Fibroblast of peridontal ligament (primary cell): ENCODE measurements at regions not wholly inside any gene's neighbourhood (a gene's known extent, or its start where the extent isn't known, plus 50 kb on each side); places are given as distances from the start of the nearest gene placed in this dataset.

Source experiments
- DNase-seq: peaks from one replicate; pipeline ENCODE4 v3.0.0-alpha.2; 2010; ENCODE audit errors: extremely low read depth

DNA sequence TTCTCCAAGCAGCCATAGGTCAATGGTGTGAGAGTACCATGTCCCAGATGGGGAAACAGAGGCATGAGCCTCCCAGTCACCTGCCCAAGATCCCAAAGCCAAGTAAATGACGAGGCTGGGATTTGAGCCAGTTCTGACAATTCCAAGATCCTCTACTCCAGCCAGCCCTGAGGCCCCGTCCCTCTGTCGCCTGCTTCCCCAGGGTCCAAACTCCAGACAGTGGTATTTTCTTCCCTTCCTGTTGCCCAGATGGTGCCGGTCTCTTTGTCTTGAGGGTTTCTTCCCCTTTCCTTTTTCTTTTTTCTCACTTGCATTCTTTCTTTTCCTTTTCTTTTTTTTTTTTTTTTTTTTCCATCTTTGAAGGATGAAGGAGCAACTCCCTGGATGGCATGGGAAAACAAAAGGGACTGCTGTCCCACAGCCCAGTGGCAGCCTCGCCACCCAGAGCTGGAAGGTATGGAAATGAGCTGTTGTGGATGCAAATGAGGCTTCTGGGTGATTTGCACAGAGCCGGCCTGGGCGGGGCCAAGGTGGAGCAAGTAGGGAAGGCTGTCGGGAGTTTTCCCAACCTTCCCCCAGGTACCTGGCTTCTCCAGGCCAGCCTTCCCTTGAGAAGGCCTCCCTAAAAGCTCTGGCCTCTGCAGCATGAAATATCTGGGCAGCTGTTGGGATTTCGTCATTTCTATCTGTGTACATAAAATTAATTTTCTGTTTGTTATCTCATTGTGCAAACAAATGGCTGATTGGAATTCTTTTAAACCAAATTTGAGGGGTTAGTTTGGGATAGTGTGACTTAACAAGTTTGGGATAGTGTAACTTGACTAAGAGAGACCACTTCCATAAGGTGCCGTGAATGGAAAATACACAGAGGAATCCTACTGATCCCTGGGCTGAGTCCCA, 146.8 kb downstream of the MN1 start:
- DNase-seq, result no peak

DNA sequence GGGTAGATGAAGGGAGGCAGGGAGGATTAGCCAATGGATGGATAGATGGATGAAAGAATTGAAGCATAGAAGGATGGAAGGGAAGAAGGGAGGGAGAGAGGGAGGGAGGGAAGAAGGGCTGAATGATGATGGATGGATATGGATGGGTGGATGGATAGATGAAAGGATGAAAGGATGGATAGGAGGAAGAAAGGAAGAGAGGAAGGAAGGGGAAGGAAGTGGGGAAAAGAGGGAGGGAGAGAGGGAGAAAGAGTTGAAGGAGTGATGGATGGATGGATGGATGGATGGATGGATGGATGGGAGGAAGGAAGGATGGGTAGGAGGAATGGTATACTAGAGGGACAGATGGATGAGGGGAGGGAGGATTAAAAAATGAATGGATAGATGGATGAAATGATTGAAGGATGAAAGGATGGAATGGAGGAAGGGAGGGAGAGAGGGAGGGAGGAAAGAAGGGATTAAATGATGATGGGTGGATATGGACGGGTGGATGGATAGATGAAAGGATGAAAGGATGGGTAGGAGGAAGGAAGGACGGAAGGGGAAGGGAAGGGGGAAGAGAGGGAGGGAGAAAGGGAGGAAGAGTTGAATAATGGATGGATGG, 145.9 kb downstream of the MN1 start:
- DNase-seq, result no peak

DNA sequence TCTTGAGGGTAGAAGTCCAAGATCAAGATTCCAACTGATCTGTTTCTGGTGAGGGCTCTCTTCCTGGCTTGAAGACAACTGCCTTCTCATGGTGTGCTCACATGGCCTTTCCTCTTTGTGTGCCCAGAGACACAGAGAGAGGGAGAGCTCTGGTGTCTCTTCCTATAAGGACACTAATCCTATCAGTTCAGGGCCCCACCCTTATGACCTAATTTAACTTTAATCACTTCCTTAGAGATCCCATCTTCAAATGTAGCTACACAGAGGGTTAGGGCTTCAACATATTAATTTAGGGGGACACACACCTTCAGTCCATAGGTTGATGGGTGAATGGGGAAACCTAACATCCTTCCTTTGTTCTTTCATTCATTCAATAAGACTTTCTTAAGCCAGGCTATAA, 144.6 kb downstream of the MN1 start:
- no peak for DNase-seq

DNA sequence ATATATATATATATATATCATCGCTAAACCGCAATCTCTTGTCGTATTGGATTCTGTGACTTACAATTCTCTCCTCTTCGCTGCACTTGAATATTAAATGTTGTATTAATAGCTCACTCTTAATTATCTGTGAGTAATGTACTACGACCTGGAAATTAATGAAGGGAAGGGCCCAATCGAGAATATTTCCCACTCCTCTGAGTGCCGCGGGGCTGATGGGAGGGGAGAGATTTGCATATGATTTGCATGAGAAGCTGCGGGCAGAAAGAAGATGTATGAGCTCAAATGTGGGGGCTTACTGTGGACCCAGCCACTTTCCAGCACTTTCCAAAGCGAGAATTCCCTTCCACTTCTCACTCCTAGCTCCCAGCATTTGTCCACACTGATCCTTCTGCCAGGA, 141.2 kb downstream of the MN1 start:
- DNase-seq, result no peak

DNA sequence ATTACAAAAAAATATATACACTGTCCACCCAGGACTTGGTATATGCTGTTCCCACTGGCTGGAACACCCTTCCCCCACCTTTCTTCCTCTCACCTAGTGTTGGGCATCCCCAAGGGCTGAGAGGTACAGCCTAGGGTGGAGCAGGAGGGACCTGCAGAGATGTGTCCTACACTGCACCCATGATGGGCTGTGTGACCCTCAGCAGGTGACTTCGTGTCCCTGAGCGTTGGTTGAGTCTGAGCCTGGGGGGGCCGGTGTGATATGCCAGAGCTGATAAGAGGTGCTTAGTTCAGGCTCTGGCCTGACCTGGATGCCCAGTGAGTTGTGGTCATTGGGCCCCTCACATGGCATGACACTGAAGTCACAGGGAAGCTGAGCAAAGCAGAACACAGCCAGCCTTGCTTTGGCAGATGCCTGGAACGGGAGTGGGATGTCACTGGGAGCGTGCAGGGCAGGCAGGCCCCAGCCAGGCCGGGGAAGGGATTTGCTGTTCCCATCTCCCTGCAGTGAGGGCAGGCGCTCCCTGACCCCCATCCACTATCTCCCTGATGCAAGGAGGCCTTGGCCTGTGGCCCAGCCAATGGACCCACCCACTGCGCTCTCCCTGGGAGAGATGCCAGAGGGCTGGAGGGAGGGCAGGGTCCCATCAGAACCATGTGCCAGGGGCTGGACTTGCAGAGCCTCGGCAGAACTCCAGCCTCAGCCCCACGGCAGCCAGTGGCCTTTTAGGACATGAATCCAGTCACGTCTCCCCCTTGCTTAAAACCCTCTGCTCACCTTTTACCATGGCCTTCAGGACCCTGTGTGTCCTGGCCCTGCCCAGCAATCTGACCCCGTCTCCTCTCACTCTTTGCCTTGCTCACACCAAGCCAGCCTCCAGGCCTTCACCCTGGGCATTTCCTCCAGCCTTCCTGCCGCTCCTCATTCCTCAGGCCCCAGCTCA, 138.9 kb downstream of the MN1 start:
- DNase-seq, result no peak

DNA sequence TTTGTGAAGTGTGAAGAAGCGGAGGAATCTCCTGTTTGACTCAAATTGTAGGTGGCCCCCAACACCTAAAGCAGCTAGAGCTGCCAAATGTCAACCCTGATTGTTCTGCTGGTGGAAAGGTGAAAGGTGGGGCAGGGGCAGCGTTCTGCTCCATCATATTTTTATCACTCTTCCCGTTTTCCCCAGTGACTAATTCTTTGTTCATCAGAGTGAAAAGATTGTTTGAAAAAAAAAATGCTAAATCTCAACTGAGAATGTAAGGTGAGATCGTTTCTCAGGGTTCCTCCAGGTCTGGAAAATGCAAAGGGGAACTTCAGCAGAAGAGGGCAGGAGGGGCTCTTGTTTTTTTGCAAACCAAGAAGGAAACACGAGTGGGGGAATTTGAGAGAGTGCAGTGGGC, 137.7 kb downstream of the MN1 start:
- no peak for DNase-seq

DNA sequence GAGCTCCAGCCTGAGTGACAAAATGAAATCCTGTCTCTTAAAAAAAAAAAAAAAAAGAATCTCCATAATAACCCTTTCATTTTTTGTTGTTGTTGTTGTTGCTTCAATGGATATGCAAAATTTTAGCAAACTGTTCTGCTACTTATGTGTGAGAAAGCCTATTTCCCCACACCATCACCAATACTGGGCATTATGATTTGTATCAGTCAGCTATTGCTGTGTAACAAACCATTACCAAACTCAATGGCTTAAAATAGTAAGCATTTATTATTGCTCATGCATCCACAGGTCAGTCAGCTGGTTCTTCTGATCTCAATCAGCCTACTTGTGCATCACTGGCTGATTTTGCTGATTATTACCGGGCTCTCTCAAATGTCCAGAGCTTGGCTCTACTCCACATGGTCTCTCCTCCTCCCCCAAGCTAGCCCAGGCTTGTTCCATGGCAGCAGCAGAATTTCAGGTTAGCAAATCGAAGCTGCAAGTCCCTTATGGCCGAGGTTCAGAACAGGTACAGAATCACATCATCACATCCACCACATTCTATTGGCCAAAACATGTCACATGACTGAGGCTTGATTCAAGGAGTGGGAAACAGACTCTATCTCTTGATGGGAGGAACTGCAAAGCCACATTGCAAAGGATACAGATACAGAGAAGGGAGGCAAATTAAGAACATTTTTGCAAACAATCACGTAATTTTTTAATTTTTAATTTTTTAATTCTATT, 135.1 kb downstream of the MN1 start:
- DNase-seq, result no peak

DNA sequence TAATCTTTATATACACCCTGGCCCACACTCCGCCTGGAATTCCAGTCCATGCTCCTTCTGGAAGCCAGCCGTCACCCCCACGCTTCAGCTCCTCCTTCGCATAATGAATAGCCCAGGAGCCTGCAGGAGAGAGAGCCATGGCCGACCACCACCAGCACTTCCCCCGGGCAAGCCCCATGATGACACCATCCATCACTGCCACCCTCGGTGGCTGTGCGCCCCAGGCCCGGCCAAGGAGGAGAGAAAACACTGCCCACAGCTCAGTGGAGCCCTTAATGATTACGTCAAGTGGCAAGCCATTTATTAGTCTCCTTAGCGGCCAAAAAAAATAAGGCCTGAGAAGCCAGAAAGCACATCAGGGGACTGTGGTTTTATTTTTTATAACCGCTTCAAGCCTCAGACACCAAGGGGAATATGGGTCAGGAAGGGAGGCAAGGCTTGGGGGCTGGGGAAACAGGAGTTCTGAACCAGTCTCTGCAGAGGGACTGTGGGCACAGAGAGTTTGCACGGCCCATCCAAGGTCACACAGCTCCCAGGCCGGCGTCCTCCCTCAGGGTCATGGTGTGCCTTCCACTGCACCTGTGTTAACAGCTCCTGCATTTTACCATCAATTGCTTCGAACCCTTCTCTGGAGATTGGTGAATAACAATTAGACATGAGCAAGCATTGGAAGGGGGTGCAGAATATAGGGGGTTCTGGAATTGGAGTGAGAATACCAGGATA, 134.3 kb downstream of the MN1 start:
- DNase-seq, result no peak

DNA sequence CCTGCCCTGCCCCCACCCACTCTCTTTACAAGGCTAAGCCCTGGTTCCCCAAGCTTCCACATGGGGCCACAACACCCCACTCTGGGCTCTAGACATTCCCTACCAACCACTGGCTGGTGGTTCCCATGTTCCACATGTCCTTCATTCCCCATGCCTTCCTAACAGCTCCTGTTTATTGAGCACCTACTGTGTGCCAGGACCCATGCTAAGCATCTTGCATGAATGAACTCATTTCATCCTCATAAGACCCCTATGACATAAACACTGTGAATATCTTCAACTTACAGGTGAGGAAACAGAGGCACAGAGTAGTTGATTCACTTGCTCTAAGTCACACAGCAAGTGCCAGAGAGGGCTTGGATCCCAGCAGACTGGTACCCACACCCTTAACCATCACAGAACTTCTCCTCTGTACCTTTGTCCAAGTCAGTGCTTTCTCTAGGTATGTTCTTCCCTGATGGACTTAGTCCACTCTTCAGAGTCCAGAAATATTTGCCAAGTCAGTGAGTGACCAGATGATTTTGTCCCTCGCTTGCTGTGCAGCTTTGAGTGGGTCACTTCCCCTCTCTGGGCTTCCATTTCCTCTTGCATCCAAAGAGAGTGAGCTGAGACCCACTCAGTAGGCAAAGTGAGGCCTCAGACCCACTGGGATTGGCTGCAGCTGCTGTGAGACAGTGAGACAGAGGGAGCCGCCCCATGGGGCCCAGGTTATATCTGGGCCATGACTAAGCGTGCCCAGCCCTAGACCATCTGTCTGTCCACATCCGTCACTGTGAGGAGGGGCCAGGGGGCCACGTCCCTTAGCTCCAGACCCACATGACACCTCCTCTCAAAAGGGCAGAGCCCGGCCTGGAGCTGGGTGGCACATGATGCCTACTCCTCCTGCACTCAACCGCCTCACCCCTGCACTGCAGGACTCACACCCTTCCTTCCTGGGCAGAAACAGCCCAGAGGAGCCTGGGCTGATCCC, 132.4 kb downstream of the MN1 start:
- no peak for DNase-seq

DNA sequence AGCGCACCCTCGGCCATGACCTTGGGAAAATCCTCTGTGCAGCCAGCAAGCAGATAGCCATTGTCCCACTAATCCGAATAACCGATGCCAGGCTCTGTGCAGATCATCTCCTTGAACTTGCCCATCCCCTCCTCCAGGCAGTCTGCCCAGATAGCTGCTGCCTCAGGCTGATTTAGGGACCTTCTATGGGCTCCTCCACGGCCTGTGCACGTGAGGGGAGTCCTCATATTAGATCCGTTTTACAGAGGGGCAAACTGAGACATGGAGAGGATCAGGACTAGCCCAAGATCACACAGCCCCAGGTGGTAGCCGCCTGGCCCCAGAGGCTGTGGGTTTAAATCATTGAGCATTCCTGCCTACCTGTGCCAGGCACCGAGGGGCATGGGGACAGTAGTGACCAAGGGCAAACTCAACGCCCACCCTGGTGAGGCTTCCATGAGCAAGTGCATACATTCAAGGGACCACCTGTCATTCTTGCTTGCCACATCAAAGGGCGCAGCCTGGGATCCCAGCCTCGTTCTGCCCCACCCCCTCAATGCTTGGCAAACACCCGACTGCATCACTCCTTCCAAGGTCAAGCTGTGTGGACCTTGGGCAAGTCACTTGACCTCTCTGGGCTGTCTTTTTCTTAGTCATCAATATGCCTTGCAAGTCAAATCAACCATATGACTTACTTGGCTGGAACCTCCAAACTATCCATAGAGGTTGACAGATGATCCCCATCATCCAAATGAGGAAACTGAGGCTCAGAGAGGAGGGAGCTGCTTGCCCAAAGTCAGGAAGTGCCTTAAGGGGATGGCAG, 131.6 kb downstream of the MN1 start:
- DNase-seq, result no peak

DNA sequence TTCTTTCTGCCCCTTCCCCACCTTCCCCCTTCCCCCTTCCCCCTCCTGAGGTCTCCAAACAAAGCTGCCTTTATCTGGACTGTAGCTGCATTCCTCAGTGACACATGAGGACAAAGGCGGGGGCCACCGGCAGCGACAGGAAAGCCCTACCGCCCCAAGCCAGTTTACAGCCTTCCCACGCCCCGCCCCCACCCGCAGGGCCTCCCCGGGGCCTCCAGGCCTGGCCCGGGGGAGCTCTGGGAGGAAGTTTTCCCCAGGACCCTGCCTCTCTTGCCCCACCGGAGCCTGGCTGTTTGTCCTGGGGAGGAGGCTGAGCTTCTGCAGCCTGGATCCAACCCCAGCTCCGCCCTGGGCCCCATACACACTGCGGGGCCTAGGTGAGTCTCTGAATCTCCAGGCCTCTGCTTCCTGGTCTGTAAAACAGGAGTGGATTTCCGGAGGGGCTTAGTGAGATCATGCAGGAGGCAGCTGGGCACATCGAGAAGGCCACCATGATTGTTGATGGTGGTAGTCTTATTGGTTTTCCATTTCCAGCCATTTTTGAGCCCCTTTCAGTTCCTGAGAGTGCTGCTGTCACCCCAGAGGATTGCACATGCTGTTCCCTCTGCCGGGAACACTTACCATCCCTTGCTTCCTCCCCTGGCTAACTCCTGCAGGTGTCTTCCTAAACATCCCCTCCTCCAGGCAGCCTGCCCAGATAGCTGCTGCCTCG, 130.7 kb downstream of the MN1 start:
- no peak for DNase-seq

DNA sequence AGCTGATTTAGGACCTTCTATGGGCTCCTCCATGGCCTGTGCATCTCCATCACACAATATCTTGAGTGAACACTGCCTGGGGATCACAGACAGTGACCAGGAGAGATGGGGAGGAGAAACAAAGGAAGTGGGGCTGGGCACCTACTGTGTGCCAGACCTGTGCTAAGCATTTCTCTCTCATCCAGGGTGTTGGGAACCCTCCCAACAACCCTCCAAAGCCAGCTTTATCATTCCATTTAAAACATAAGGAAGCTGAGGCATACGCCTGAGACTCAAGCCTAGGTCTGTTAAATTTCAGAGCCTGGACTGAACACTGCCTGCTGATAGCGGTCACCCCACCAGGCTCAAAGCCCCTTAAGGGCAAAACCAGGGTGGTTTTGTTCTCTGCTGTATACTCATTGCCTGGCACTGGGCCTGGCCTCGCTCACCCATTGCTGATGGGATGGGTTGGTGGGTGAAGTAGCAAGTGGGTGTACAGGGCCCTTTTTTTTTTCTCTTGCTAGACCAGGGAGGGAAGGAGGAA, 130.1 kb downstream of the MN1 start:
- no peak for DNase-seq

DNA sequence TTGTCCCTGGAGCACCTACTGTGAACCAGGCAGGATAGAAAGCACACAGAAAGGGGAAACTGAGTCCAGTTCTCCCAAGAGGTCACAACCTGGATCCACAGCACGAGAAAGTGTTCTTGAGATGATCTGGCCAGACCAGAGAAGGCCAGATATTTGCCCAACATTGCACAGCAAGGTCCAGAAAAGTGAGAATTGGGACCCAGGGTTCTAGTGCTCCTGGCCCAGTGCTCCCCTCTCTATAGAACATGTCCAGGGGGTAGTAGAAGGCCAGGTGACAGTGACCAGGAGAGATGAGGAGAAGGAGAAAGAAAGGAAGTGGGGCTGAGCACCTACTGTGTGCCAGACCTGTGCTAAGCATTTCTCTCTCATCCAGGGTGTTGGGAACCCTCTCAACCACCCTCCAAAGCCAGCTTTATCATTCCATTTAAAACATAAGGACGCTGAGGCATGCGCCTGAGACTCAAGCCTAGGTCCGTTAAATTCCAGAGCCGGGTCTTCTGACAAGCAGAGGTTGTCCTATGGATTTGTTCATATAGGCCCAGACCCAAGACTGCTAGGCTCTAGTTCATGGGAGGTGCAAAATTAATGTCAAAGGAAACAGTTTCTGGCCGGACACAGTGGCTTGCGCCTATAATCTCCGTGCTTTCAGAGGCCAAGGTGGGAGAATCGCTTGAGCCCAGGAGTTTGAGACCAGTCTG, 128.7 kb downstream of the MN1 start:
- no peak for DNase-seq

DNA sequence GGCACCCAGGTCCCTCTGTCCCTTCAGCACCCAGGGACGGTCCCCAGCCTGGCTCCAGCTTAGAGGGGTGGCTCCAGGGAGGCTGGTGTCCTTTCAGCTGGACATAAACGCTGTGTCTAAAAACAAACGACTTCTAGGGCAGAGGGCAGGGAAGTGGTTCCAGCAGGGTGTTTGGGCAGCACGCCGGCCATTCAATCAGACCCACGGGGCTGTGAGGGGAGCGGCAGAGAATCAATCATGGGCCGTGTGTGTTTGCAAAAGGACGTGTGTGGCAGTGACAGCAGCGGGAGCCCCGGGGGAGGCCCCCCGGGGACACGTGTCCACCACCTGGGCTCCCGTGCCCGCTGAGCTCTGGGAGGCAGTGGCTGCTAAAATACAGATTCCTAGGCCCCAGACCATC, 127.7 kb downstream of the MN1 start:
- DNase-seq, result no peak

DNA sequence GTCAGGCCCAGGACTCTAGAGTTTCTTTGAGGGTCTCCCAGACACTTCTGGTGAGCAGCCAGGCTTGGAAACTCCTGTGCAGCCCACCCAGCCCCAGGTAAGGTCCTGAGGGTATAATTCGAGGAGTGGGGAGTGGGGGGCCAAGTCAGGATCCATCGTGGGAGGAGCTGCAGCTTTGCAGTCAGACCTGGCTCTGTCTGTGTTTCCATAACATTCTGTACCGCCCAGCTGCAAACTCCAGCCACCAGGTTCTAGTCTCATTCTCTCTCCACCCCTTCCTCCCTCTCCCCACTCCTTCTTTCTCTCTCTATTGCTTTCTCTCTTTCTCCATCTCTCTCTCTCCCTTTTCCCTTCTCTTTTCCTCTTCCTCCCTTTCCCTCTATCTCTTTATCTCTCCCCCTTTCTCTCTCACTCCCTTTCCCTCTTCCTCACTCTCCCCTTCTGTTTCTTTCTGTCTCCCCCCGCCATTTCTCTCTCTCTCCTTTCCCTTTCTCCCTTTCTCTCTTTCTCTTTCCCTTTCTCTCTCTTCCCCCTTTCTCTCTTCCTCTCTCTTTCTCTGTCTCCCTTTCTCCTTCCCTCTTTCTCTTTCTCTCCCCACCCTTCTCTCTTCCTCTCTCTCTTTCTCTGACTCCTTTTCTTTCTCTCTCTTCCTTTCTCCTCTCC, 127.2 kb downstream of the MN1 start:
- no peak for DNase-seq

DNA sequence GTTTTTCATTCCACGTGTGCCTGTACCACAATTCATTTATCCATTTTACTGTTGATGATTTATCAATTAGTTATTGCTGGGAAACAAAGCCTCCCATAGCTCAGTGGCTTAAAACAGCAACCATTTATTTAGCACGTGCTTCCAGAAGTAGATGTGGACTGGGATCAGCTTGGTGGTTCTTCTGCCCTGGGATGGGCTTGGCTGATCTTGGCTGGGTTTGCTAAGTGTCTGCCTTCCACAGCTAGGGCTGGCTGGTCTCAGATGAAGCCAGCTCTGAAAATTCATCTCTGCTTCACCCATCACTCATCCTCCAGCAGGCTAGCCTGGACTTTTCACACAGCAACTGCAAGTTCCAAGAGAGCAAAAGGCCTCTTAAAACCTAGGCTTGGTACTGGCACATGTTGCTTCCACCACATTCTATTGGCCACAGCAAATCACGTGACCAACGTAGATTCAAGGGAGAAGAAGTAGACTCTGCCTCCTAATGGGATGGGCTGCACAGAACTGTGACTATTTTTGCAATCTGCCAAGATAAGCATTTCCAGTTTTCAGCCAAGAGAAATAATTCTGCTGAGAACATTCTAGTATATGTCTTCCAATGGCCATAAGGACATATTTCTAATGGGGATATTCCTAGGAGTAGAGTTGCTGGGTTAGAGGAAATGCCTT, 124.9 kb downstream of the MN1 start:
- no peak for DNase-seq
